HG02981 (cell line): ENCODE measurements at regions not wholly inside any gene's neighbourhood (a gene's known extent, or its start where the extent isn't known, plus 50 kb on each side); places are given as distances from the start of the nearest gene placed in this dataset.
A peak's percentile ranks its signal among the peaks of the same experiment; 100 is the strongest.
"Not testable (repeated sequence)": the region's sequence is repeated elsewhere in the genome, so short reads cannot be mapped to it uniquely, and the experiment has no call there.

Experiments used
- ATAC-seq: cut with Tn5 transposase; IDR thresholded peaks from one replicate; pipeline ENCODE4 v1.9.1; 2021; ENCODE audit warnings: mild to moderate bottlenecking, moderate library complexity; ENCODE audit not compliant: unreplicated experiment

DNA sequence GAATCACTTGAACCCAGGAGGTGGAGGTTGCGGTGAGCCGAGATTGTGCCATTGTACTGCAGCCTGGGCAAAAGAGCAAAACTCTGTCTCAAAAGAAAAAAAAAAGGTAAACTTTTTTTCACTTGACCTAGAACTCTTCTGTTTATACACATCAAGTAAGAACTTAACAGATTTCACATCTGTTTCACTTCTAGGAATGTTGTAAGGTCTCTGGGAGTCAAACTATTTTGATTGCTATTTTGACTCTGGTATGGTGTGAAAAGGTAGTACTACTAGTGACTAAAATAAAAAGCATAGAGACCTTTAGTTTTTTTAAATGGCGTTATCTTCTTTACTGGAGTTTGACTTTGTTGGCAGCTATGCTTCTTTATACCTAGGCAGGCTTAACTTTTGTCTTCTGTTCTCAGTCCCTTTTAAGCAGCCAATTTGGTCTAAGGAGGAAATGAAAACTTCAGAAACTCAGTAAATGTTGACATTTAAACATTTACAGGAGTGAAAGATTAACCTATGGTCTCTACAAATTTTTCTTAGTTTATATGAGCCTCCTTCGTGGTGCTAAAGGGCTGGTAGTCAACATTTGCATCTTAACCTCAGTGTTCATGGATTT lies 84.7 kb downstream of the METTL2B start:
- not testable (repeated sequence) for ATAC-seq

DNA sequence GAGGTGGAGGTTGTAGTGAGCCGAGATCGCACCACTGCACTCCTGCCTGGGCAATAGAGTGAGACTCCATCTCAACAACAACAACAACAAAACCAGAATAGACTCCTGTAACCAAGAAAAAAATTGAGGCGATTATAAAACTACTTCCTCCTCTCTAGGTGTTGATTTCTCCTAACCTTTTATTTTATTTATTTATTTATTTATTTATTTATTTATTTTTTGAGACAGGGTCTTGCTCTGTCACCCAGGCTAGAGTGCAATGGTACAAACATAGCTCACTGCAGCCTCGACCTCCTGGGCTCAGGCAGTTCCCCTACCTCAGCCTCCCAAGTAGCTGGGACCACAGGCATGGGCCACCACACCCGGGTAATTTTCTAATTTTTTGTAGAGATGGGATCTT lies 86.2 kb downstream of the METTL2B start:
- not testable (repeated sequence) for ATAC-seq

DNA sequence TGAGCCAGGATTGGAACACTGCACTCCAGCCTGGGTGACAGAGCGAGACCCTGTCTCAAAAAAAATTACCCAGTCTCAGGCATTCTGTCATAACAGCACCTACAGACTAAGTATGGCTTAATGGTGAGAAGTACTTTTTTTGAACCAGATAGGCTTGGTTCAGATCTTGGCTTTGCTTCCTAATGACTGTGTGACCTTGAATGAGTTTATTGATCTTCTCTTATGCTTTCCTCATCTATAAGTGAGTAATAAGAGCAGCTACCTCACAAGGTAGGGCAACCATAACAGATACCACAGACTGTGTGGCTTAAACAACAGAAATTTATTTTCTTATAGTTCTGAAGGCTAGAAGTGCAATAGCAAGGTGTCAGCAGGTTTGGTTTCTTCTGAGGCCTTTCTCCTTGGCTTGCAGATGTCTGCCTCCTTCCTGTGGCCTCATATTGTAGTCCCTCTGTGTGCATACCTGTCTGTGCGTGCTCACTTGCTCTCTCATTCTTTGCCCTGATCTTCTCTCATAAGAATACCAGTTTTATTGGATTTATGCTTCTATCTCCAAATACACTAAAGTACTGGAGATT lies 87.7 kb downstream of the METTL2B start:
- not testable (repeated sequence) for ATAC-seq

DNA sequence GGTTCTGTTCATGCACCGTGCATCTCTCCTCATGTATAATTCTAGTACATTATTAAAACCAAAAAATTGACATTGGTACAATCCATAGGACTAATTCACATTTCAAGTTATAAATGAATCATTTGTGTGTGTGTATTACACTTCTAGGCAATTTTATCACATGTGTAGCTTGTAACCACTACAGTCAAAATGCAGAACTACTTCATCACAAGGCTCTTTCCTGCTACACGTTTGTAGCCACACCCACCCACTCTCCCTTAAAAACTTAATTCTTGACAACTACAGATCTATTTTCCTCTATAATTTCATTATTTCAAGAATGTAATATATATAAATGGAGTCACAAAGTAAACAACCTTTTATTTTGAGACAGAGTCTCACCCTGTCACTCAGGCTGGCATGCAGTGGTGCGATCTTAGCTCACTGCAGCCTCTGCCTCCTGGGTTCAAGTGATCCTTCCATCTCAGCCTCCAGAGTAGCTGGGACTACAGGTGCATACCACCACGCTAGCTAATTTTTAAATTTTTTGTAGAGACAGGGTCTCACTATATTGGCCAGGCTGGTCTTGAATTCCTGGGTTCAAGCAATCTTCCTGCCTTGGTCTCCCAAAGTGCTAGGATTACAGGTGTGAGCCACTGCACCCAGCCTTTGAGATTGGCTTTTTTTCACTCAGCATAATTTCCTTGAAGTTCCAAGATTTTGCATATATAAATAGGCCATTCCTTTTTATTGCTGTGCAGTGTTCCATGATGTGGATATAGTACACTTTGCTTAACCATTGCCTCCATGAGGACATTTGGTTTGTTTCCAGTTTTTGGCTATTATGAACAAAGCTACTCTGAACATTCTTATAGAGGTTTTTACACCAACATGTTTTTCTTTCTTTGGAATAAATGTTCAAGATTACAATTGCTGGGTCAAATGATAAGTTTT lies 88.7 kb downstream of the METTL2B start:
- not testable (repeated sequence) for ATAC-seq

DNA sequence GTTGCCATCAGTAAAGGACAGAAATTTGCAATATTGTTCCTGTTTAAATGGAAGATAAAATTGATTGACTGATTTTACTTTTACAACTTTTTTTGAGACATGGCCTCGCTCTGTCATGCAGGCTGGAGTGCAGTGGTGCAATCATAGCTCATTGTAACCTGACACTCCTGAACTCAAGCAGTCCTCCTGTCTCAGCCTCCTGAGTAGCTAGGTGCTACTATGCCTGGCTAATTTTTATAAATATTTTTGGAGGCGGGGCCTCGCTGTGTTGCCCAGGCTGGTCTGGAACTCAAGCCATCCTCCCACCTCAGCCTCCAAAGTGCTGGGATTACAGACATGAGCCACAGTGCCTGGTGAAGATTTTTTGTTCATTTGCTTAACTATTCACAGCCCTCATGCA lies 96.8 kb upstream of the GARIN1A start:
- not testable (repeated sequence) for ATAC-seq

DNA sequence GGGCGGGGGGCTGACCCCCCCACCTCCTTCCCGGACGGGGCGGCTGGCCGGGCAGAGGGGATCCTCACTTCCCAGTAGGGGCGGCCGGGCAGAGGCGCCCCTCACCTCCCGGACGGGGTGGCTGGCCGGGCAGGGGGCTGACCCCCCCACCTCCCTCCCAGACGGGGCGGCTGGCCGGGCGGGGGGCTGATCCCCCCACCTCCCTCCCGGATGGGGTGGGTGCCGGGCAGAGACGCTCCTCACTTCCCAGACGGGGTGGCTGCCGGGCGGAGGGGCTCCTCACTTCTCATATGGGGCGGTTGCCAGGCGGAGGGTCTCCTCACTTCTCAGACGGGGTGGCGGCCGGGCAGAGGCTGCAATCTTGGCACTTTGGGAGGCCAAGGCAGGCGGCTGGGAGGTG lies 95.1 kb upstream of the GARIN1A start:
- ATAC-seq = not testable (repeated sequence)

DNA sequence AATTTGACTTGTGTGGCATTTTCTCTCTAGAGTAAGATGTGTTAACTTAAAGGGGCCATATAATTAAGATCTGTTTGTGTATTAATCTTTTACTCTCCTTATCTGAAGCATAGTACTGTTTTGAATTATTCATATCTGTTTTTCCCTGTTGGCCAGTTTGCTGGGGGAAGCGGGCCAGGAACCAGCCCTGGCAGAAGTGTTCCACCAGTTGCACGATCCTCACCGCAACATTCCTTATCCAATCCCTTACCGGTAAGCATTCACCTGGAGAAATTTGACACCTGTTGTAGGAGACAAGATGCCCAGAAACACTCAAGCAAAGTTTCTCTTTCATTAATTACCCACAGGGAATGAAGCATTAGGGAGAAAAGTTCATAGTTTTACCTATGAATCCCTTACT lies 92.2 kb upstream of the GARIN1A start:
- ATAC-seq = not testable (repeated sequence)

DNA sequence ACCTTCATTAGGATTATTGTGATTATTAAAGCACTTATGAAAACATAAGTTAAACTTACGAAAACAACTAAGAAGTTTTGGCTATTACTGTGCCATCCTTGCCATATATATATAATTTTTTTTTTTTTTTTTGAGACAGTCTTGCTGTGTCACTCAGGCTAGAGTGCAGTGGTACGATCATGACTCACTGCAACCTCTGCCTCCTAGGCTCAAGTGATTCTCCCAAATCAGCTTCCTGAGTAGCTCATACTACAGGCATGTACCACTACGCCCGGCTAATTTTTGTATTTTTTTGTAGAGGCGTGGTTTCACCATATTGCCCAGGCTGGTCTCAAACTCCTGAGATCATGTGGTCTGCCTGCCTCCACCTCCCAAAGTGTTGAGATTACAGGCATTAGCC lies 91.0 kb upstream of the GARIN1A start:
- ATAC-seq = not testable (repeated sequence)

DNA sequence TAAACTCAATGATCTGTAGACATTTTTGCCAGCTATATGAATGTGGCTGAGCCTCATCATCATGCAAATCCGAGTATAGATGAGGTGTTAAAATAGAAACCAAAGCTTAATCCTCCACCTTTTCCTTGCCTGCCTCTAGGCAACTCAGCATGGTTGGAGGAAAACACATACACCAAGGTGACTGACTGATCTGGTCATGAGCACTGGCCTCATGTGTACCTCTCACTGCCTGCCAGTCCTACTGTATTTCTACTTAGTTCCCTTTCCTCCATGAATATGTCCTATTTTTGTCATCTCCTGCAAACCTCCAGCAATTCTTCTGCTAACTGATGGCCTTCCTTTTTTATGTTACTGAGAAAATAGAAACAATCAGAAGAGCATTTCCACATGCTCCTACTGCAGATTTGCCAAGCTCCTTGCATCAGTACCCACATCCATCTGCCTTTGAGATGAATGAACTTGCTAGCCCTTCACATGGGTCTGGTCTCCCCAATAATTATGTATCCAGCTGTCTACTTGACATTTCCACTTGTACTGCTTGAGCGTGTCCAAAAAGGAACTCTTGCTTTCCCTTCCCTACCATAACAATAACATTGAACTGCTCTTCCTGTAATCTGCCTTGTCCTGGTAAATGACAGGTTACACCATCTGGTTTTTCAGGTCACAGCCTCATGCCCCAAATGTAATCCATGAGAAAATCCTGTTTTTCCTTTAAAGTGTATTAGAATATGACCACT lies 90.1 kb upstream of the GARIN1A start:
- ATAC-seq = not testable (repeated sequence)

DNA sequence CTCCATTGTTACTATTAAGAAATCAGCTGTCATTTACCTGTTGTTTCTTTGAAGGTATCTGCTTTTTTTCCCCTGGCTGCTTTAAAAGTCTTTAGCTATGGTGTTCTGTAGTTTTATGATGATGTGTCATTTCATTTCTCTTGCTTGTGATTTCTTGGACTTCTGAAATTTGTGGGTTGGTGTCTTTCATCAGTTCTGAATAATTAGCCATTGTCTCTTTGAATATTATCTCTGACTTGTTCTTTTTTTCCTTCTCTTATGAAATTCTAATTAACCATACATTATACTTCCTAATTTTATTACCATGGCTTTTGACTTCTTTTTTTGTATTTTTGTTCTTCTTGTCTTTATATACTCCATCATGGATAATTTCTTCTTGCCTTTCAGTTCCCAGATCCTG lies 85.4 kb upstream of the GARIN1A start:
- not testable (repeated sequence) for ATAC-seq

DNA sequence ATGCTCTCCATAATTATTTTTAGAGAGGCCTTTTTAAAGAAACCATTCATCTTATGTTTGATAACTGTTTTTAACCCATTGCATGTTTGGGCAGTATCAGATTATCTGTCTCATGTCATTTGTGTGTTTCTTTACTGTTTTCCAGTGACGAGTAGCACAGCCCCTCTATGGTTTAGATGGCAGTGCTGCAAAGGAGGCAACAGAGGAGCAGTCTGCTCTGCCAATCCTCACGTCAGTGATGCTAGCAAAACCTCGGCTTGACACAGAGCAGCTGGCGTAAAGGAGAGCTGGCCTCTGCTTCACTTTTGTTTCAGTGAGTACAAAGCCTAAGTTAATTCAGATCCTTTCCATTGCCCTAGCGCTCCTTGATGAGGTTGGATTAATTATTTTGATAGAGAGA lies 80.4 kb upstream of the GARIN1A start:
- ATAC-seq = no peak

DNA sequence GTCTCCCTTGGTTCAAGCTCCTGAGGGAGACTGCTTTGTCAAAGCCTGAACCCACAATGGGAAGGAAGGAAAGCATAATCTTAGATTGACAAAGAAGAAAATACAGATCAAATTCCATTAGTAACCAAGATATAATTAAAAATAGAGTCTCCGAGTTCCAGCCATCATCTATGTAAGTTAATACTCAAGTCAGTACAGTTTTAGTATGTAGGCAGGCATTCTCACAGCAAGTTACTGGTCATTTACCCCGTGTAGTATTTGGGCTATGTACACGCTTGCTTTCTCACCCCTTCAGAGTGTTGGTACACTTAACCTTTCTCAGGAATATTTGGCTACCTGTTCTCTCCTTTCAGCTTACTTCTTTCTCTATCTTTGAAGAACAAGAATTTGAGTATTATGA lies 79.9 kb upstream of the GARIN1A start:
- ATAC-seq = not testable (repeated sequence)

DNA sequence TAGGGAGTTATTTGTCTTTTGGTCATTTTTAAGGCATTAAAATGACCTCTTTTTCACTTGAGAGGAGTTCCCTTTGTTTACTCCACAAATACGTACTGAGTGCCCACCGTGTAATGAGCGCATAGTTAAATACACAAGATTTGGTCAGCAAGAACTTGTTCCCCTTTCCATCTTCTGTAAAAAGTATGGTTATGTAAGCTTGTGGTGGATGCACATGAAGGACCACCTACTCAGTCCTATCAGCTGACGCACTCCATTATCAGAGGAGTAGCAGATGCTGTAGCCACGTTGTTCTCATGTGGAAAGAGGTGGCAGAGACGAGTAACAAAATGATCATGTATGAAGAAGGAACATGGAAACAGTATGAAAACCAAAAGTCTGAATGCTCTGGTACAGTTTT lies 78.0 kb upstream of the GARIN1A start:
- not testable (repeated sequence) for ATAC-seq

DNA sequence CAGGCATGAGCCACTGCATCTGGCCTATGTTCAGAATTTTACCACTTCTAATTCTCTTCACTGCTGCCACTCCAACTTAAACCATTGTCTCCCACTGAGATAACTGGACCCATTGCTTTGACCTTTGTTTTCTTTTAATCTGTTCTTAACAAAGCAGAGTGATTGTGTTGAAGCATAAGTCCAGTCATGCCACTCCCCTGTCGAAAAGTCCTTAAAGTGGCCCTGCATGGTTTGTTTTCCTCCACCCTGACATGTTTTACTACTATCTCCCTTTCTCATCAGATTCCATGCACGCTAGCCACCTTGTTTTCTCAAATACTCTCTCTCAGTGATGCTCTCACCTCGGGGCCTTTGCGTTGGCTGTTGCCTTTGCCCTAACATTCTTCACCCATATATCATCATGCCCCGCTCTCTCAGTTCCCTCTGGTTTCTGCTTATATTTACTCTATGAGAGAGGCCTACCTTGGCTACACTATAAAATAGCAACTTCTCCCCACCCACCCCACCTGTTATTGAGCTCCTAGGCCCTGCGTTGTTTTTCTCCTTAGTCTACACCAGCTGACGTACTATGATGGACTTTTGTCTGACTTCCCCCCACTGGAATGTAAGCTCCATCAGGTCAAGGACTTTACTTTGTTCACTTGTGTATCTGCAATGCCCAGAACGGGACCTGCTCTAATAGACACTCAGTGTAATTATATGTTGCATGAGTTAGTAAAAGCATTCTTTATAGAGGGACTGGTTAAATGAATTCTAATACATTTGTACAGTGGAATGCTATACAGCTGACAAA lies 75.6 kb upstream of the GARIN1A start:
- ATAC-seq = not testable (repeated sequence)

DNA sequence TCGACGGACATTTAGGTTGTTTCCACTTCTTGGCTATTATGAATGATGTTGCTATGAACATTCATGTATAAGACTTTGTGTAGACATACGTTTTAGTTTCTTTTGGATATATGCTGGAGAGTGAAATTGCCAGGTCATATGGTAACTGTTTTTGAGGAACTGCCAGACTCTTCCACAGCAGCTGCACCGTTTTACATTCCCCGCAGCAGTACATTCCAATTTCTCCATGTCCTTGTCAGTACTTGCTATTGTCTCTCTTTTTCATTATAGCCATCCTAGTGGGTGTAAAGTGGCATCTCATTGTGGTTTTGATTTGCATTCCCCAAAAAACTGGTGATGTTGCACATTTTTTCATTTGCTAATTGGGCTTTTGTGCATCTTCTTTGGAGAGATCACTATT lies 73.1 kb upstream of the GARIN1A start:
- ATAC-seq = not testable (repeated sequence)

DNA sequence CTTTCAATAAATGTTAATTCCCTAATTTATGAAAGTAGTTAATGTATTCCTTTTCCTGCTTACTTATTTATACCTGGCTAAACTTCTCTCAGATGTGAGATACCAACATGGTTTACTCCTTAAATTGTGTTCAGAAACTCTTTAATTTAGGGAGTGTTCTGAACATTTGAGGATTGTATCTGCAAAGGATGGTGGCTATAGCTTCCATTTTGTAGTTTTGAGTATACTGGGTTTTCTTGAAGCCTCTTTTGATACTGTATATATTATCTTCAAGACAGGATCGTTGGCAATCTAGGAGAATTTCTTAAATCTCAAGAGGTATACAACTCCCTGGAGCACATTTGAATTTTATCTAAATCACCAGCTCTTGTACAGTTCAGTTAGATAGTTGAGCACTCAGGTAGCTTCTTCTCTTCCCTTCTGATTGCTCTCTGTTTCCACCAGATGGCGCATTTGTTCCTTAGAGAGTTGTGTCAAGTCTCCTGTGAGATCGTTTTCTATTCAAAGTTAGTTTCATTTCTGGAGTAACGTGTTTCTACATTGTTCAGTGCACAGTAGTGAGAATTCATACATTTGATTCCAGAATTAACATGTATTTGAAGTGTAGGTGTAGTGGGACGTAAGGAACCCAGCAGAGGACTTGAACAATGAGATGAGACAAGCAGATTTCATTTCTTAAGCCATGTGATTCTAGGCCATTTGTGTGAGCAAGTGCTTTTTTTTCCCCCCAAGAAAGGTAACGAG lies 63.2 kb upstream of the GARIN1A start:
- peak; percentile 70 for ATAC-seq

DNA sequence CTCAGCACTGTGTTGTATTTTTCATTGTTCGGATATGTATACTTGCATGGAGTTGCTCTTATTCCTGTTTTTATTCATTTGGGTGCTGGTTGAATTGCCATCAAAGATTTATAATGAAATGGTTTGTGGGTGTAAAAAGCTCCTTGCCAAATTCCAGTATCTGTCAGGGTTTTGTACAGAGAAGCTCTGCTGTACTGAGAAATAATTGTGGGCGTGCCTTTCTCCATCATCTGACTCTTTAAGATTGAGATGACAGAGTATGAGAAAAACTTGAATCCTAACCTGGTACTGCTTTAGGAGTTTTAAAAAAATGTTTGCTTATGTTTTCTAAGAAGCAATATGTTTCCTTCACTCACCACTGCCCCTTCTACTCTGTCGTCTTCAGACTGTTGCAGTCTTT lies 58.7 kb upstream of the GARIN1A start:
- ATAC-seq = not testable (repeated sequence)

DNA sequence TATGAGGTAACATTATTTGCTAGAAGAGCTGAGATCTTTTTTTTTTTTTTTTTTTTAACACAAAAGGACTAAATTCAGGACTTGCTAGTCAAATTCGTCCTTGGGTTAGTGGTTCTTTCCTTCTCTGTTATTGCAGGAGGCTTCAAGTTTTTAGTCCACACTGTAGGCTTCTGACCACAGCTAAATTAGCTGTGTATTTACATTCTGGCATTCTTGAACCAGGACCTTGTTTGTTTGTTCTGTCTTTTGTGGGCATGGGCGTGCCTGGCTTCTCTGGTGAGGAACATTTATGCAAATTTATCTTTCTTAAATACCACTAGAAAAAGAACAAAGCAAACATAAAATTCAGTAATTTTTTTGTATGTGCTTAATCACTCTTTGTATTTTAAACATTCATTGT lies 57.3 kb upstream of the GARIN1A start:
- not testable (repeated sequence) for ATAC-seq

DNA sequence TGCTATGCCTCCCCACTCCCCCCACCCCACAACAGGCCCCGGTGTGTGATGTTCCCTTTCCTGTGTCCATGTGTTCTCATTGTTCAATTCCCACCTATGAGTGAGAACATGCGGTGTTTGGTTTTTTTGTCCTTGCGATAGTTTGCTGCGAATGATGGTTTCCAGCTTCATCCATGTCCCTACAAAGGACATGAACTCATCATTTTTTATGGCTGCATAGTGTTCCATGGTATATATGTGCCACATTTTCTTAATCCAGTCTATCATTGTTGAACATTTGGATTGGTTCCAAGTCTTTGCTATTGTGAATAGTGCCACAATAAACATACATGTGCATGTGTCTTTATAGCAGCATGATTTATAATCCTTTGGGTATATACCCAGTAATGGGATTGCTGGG lies 55.3 kb upstream of the GARIN1A start:
- ATAC-seq = not testable (repeated sequence)
